ENCODE measurements at regions not wholly inside any gene's neighbourhood (a gene's known extent, or its start where the extent isn't known, plus 50 kb on each side); places are given as distances from the start of the nearest gene placed in this dataset.

- Mint-ChIP-seq H3K9me3 (no peaks in the 10 kb centered on the region), H3K4me1 (no peaks in the 10 kb centered on the region), H3K36me3 (peaks cover 2% of the 10 kb centered on the region), H3K27me3 (peaks cover 49% of the 10 kb centered on the region), H3K4me3 (no peak overlapping the region), H3K27ac (no peak overlapping the region)
- DNase-seq (no peak), ATAC-seq (ENCODE audit: low read depth) (no peak)
- POLR2A ChIA-PET: no interaction called here
These were observed 135.1 kb downstream of the RRAGC start for GRCh38 chr1:38724160-38725131.

- POLR2A ChIA-PET: no interaction called here
- Mint-ChIP-seq H3K4me1 (no peaks in the 10 kb centered on the region), H3K27ac (no peak overlapping the region), H3K36me3 (peaks cover 2% of the 10 kb centered on the region), H3K27me3 (peaks cover 24% of the 10 kb centered on the region), H3K4me3 (no peak overlapping the region), H3K9me3 (no peaks in the 10 kb centered on the region)
- ATAC-seq (ENCODE audit: low read depth) (no peak), DNase-seq (no peak)
These were observed 137.8 kb downstream of the RRAGC start for GRCh38 chr1:38721816-38722215.

GRCh38 chr1:38719880-38720279, 139.7 kb downstream of the RRAGC start:
- DNase-seq: no peak
- no peaks in the 10 kb centered on the region for H3K4me1 Mint-ChIP-seq
- no peak for ATAC-seq (ENCODE audit: low read depth)
- no peaks in the 10 kb centered on the region for H3K9me3 Mint-ChIP-seq
- no peak overlapping the region for H3K27ac Mint-ChIP-seq
- H3K27me3 Mint-ChIP-seq: peaks cover 12% of the 10 kb centered on the region
- no peak overlapping the region for H3K4me3 Mint-ChIP-seq
- H3K36me3 Mint-ChIP-seq: peaks cover 2% of the 10 kb centered on the region
- POLR2A ChIA-PET: no interaction called here

DNA sequence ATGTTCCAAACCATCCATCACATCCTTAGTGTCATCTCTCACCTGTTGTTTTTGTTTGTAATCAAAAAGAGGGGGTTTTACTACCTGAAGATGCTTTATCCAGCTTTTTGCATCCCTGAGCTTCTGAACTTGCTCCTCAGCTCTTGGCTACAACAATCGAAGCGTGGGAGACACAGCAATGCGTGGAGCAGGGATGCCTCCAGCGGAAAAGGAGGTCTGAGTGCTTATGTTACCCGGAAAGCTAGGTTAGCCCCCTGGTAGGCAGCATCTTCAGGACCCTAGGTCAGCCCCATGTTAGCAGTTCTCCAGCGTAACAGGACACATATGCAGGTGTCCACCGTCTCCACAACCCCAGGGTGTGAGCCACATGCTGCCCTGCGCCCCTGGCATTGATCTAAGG, 141.5 kb downstream of the RRAGC start:
- H3K36me3 Mint-ChIP-seq: no peaks in the 10 kb centered on the region
- no peak overlapping the region for H3K27ac Mint-ChIP-seq
- POLR2A ChIA-PET: no interaction called here
- peaks cover 5% of the 10 kb centered on the region for H3K27me3 Mint-ChIP-seq
- DNase-seq (no peak), ATAC-seq (ENCODE audit: low read depth) (no peak)
- H3K4me1 Mint-ChIP-seq: no peaks in the 10 kb centered on the region
- H3K9me3 Mint-ChIP-seq: no peaks in the 10 kb centered on the region
- no peak overlapping the region for H3K4me3 Mint-ChIP-seq

DNA sequence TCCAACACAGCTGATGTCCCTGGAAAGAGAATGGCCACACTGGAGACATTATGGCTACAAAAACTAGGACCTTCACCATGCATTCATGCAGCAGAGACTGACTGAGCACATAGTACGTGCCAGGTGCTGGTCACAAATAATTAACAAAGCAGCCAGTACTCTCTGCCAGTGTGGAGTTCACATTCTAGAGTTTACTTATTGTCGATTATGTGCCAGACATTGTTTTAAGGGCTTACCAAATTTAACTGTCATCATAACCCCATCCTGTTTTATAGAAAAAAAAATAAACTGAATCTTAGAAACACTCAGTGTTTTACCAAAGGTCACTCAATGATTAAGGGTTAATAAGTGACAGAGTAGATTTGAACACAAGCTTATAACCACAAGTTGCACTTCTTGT, 143.3 kb downstream of the RRAGC start:
- H3K36me3 Mint-ChIP-seq: no peaks in the 10 kb centered on the region
- no peak overlapping the region for H3K4me3 Mint-ChIP-seq
- peaks cover 7% of the 10 kb centered on the region for H3K27me3 Mint-ChIP-seq
- no peak for DNase-seq
- no peaks in the 10 kb centered on the region for H3K4me1 Mint-ChIP-seq
- no peaks in the 10 kb centered on the region for H3K9me3 Mint-ChIP-seq
- POLR2A ChIA-PET: no interaction called here
- no peak overlapping the region for H3K27ac Mint-ChIP-seq
- no peak for ATAC-seq (ENCODE audit: low read depth)

DNA sequence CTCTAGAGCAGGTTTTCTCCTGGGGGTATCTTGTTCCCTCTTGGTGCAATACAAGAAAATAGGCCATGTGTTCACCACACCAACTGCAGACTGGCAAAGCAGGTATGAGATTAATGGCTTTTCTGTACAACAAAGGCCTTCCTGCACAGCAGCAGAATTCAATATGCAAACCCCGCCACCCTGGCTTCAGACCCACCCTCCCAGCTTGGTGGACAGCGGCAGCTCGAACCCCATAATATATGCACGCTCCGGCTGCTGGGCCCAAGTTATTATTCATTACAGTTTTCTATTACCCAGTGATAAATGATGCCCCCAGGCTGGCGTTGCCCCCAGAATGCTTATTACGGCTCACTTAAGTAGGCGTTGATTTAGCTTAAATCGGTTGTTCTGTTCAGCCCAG, 144.2 kb downstream of the RRAGC start:
- peaks cover 12% of the 10 kb centered on the region for H3K27me3 Mint-ChIP-seq
- no peak for ATAC-seq (ENCODE audit: low read depth)
- no peak overlapping the region for H3K4me3 Mint-ChIP-seq
- DNase-seq: no peak
- H3K27ac Mint-ChIP-seq: no peak overlapping the region
- POLR2A ChIA-PET: no interaction called here
- H3K36me3 Mint-ChIP-seq: no peaks in the 10 kb centered on the region
- no peaks in the 10 kb centered on the region for H3K9me3 Mint-ChIP-seq
- no peaks in the 10 kb centered on the region for H3K4me1 Mint-ChIP-seq

DNA sequence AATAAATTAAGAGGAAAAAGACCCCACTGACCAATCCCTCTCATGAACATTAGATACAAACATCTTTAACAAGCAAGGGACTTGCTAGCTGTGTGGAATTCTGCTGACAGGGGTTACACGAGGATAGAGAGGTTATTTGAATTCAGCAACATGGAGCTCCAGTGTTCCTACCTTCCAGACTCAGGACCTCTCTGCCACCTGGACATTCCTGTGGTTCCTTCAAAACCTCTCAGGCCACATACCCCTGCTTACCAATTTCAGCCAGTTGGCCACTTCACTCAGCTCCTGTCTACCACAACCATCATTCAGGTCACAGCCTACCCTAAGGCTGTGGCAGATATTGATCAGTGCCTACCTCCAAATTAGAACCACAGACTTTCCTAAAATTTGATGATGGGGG, 147.5 kb downstream of the RRAGC start:
- no peaks in the 10 kb centered on the region for H3K9me3 Mint-ChIP-seq
- no peaks in the 10 kb centered on the region for H3K36me3 Mint-ChIP-seq
- ATAC-seq (ENCODE audit: low read depth): no peak
- peaks cover 11% of the 10 kb centered on the region for H3K27me3 Mint-ChIP-seq
- H3K27ac Mint-ChIP-seq: no peak overlapping the region
- DNase-seq: no peak
- no peaks in the 10 kb centered on the region for H3K4me1 Mint-ChIP-seq
- no peak overlapping the region for H3K4me3 Mint-ChIP-seq
- POLR2A ChIA-PET: no interaction called here

DNA sequence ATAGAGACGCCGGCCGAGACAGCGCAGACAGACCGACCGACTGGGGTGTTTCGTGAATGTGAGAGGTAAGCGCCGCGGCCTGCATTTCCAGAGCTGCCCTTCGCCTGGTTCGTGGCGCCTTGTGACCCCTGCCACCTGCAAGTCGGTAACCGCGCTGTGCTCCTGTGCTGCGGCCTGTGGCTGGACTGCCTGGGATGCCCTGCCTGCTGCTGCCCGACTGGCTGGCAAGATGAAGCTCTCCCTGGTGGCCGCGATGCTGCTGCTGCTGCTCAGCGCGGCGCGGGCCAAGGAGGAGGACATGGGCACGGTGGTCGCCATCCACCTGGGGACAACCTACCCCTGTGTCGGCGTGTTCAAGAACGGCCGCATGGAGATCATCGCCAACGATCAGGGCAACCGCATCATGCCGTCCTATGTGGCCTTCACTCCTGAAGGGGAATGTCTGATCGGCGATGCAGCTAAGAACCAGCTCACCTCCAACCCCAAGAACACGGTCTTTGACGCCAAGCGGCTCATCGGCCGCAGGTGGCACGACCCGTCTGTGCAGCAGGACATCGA, 150.8 kb downstream of the RRAGC start:
- DNase-seq (no peak), ATAC-seq (ENCODE audit: low read depth) (no peak)
- Mint-ChIP-seq H3K4me1 (no peaks in the 10 kb centered on the region), H3K27ac (no peak overlapping the region), H3K4me3 (no peak overlapping the region), H3K9me3 (no peaks in the 10 kb centered on the region), H3K27me3 (peaks cover 10% of the 10 kb centered on the region), H3K36me3 (no peaks in the 10 kb centered on the region)
- POLR2A ChIA-PET: no interaction called here

DNA sequence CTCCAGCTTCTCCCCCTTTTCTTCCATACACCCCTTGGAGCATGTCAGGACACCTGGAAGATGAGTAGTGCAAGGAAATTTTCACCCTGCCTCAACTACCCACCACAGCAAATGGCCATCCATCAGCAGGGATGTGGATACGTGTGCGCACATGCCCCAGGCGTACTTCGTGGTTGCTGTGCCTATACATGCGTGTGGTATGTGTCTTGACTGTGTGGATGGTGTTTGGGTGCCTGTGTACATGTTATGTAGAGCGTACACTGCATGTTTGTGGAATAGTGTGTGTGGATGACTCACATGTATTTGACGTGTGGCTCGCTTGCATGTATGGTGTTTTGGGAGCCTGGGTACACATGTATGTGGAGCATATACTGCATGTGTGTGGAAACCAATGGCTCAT, 158.5 kb downstream of the RRAGC start:
- no peak overlapping the region for H3K27ac Mint-ChIP-seq
- no peak for DNase-seq
- H3K27me3 Mint-ChIP-seq: peaks cover 10% of the 10 kb centered on the region
- POLR2A ChIA-PET: no interaction called here
- H3K9me3 Mint-ChIP-seq: no peaks in the 10 kb centered on the region
- H3K4me1 Mint-ChIP-seq: no peaks in the 10 kb centered on the region
- no peak overlapping the region for H3K4me3 Mint-ChIP-seq
- ATAC-seq (ENCODE audit: low read depth): no peak
- no peaks in the 10 kb centered on the region for H3K36me3 Mint-ChIP-seq

- ATAC-seq (ENCODE audit: low read depth): no peak
- Mint-ChIP-seq H3K27ac (no peak overlapping the region), H3K4me3 (no peak overlapping the region)
These were observed 159.5 kb downstream of the RRAGC start for GRCh38 chr1:38700077-38700470.

GRCh38 chr1:38699330-38700076, 160.1 kb downstream of the RRAGC start:
- H3K4me1 Mint-ChIP-seq: no peaks in the 10 kb centered on the region
- DNase-seq (no peak), ATAC-seq (ENCODE audit: low read depth) (no peak)
- H3K36me3 Mint-ChIP-seq: no peaks in the 10 kb centered on the region
- POLR2A ChIA-PET: no interaction called here
- no peak overlapping the region for H3K4me3 Mint-ChIP-seq
- no peaks in the 10 kb centered on the region for H3K9me3 Mint-ChIP-seq
- no peak overlapping the region for H3K27ac Mint-ChIP-seq
- H3K27me3 Mint-ChIP-seq: peaks cover 14% of the 10 kb centered on the region

More at GRCh38 chr1:38700077-38700470, 159.5 kb downstream of the RRAGC start:
- Mint-ChIP-seq H3K4me1 (no peaks in the 10 kb centered on the region), H3K36me3 (no peaks in the 10 kb centered on the region), H3K27me3 (peaks cover 13% of the 10 kb centered on the region), H3K9me3 (no peaks in the 10 kb centered on the region)
- POLR2A ChIA-PET: no interaction called here
- DNase-seq: no peak

GRCh38 chr1:38697387-38697786, 162.2 kb downstream of the RRAGC start:
- peaks cover 17% of the 10 kb centered on the region for H3K27me3 Mint-ChIP-seq
- H3K4me1 Mint-ChIP-seq: no peaks in the 10 kb centered on the region
- no peak for ATAC-seq (ENCODE audit: low read depth)
- no peak overlapping the region for H3K27ac Mint-ChIP-seq
- DNase-seq: no peak
- no peak overlapping the region for H3K4me3 Mint-ChIP-seq
- POLR2A ChIA-PET: no interaction called here
- no peaks in the 10 kb centered on the region for H3K9me3 Mint-ChIP-seq
- no peaks in the 10 kb centered on the region for H3K36me3 Mint-ChIP-seq

DNA sequence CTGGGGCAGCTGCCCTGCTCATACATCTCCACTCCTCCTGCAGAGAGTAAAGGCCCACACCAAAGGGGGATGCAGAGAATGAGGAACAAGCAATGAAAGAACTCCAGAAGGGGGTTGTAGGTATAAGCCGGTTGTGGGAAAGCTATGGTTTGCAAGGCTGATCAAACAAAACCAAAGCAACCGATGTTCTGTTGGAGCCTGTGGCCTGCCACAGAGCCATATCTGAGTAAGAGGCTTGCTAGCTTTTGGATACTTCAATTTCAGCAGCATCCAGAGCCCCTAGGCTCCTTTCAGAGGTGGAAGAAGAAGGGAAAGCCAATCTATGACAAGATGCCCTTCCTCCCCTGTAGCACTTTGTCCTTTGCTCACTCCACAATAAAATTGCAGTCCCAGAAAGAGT, 163.2 kb downstream of the RRAGC start:
- DNase-seq (no peak), ATAC-seq (ENCODE audit: low read depth) (no peak)
- POLR2A ChIA-PET: no interaction called here
- H3K36me3 Mint-ChIP-seq: no peaks in the 10 kb centered on the region
- no peak overlapping the region for H3K4me3 Mint-ChIP-seq
- no peaks in the 10 kb centered on the region for H3K4me1 Mint-ChIP-seq
- H3K27me3 Mint-ChIP-seq: peaks cover 23% of the 10 kb centered on the region
- H3K9me3 Mint-ChIP-seq: no peaks in the 10 kb centered on the region
- H3K27ac Mint-ChIP-seq: no peak overlapping the region

GRCh38 chr1:38693759-38694158, 165.8 kb downstream of the RRAGC start:
- DNase-seq: no peak
- Mint-ChIP-seq H3K27me3 (peaks cover 28% of the 10 kb centered on the region), H3K4me3 (no peak overlapping the region), H3K4me1 (no peaks in the 10 kb centered on the region), H3K9me3 (no peaks in the 10 kb centered on the region), H3K27ac (no peak overlapping the region), H3K36me3 (no peaks in the 10 kb centered on the region)
- no peak for ATAC-seq (ENCODE audit: low read depth)
- POLR2A ChIA-PET: no interaction called here

Measured in activated naive CD8-positive, alpha-beta T cell treated with anti-CD3 and anti-CD28 coated beads, Interleukin-2, amount 10 ng/mL, durations not matched to agents 7 days and 5 days (primary cell).